DOHH2 (cell line): ENCODE measurements at regions not wholly inside any gene's neighbourhood (a gene's known extent, or its start where the extent isn't known, plus 50 kb on each side); places are given as distances from the start of the nearest gene placed in this dataset.

ENCODE experiments used
- EZH2phosphoT487 ChIP-seq: fragments of 200-600 bp; sonication (generic); IDR thresholded peaks from 2 replicates; pipeline ENCODE4 v1.6.1; 2017; ENCODE audit warnings: borderline replicate concordance, mild to moderate bottlenecking, antibody characterized with exemption, low read length, moderate library complexity, mixed read lengths
- TF ChIP-seq, protein P1 (sequence below): fragments of 200-600 bp; sonication (generic); IDR thresholded peaks from one replicate; pipeline ENCODE4 v1.5.1; 2014; ENCODE audit warnings: antibody characterized with exemption, mild to moderate bottlenecking, low read depth, low read length; ENCODE audit not compliant: poor library complexity, severe bottlenecking

- TF ChIP-seq, protein P1, sequence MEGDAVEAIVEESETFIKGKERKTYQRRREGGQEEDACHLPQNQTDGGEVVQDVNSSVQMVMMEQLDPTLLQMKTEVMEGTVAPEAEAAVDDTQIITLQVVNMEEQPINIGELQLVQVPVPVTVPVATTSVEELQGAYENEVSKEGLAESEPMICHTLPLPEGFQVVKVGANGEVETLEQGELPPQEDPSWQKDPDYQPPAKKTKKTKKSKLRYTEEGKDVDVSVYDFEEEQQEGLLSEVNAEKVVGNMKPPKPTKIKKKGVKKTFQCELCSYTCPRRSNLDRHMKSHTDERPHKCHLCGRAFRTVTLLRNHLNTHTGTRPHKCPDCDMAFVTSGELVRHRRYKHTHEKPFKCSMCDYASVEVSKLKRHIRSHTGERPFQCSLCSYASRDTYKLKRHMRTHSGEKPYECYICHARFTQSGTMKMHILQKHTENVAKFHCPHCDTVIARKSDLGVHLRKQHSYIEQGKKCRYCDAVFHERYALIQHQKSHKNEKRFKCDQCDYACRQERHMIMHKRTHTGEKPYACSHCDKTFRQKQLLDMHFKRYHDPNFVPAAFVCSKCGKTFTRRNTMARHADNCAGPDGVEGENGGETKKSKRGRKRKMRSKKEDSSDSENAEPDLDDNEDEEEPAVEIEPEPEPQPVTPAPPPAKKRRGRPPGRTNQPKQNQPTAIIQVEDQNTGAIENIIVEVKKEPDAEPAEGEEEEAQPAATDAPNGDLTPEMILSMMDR, result no peak
- no peak for TF ChIP-seq EZH2phosphoT487
Observed at GRCh38 chr17:51398687-51399086, 138.3 kb downstream of the UTP18 start.
